HG02571 (cell line): ENCODE measurements at regions not wholly inside any gene's neighbourhood (a gene's known extent, or its start where the extent isn't known, plus 50 kb on each side); places are given as distances from the start of the nearest gene placed in this dataset.

Experiments used
- ATAC-seq: cut with Tn5 transposase; IDR thresholded peaks from one replicate; pipeline ENCODE4 v1.9.1; 2021; ENCODE audit warnings: mild to moderate bottlenecking, moderate library complexity; ENCODE audit not compliant: unreplicated experiment

- no peak for ATAC-seq
Observed at GRCh38 chr20:10802236-10802635, 128.4 kb upstream of the JAG1 start.

GRCh38 chr20:10805764-10806163 is 132.0 kb upstream of the JAG1 start:
- ATAC-seq = no peak

GRCh38 chr20:10806539-10806938 is 132.7 kb upstream of the JAG1 start:
- no peak for ATAC-seq

- ATAC-seq = no peak
Observed at GRCh38 chr20:10807013-10807412, 133.2 kb upstream of the JAG1 start.

- ATAC-seq = no peak
Observed at GRCh38 chr20:10812759-10813327, 139.0 kb upstream of the JAG1 start.

- no peak for ATAC-seq
Observed at GRCh38 chr20:10823585-10823984, 149.8 kb upstream of the JAG1 start.

GRCh38 chr20:10824750-10825500 is 151.1 kb upstream of the JAG1 start:
- ATAC-seq = no peak

GRCh38 chr20:10826111-10826510 is 152.3 kb upstream of the JAG1 start:
- ATAC-seq = no peak

GRCh38 chr20:10828180-10828579 is 154.4 kb upstream of the JAG1 start:
- ATAC-seq = no peak

GRCh38 chr20:10832141-10832540 is 158.3 kb upstream of the JAG1 start:
- no peak for ATAC-seq

- no peak for ATAC-seq
Observed at GRCh38 chr20:10837901-10838300, 164.1 kb upstream of the JAG1 start.

- no peak for ATAC-seq
Observed at GRCh38 chr20:10842116-10842515, 168.3 kb upstream of the JAG1 start.

- ATAC-seq = no peak
Observed at GRCh38 chr20:10843146-10843711, 169.4 kb upstream of the JAG1 start.

- no peak for ATAC-seq
Observed at GRCh38 chr20:10846766-10847165, 173.0 kb upstream of the JAG1 start.

- no peak for ATAC-seq
Observed at GRCh38 chr20:10848810-10849370, 175.1 kb upstream of the JAG1 start.

GRCh38 chr20:10853176-10853575 is 179.4 kb upstream of the JAG1 start:
- ATAC-seq = no peak

- ATAC-seq = no peak
Observed at GRCh38 chr20:10853731-10854130, 179.9 kb upstream of the JAG1 start.

- no peak for ATAC-seq
Observed at GRCh38 chr20:10854976-10855375, 181.2 kb upstream of the JAG1 start.

- no peak for ATAC-seq
Observed at GRCh38 chr20:10855778-10856177, 182.0 kb upstream of the JAG1 start.

GRCh38 chr20:10856237-10857015 is 182.6 kb upstream of the JAG1 start:
- ATAC-seq = no peak

- no peak for ATAC-seq
Observed at GRCh38 chr20:10857352-10858070, 183.7 kb upstream of the JAG1 start.
